Upper lobe of left lung (tissue), 4 donors: ENCODE measurements at regions not wholly inside any gene's neighbourhood (a gene's known extent, or its start where the extent isn't known, plus 50 kb on each side); places are given as distances from the start of the nearest gene placed in this dataset.

Experiments used
- POLR2AphosphoS5 ChIP-seq, 2 donors: sonication (generic); formaldehyde crosslinking; IDR thresholded peaks; one replicate each; pipeline ENCODE4 v1.5.1; 2017; ENCODE audit warnings: antibody characterized with exemption in 2 of 2
- TF ChIP-seq, protein P1 (sequence below), 6 experiments: fragments of 450-650 bp in 4 of 6; fragments of 200-600 bp in 2 of 6; sonication (generic) in 2 of 6; IDR thresholded peaks; one replicate each; pipeline ENCODE4 v1.5.1; 2016 to 2019; ENCODE audit warnings: antibody characterized with exemption in 6 of 6

DNA sequence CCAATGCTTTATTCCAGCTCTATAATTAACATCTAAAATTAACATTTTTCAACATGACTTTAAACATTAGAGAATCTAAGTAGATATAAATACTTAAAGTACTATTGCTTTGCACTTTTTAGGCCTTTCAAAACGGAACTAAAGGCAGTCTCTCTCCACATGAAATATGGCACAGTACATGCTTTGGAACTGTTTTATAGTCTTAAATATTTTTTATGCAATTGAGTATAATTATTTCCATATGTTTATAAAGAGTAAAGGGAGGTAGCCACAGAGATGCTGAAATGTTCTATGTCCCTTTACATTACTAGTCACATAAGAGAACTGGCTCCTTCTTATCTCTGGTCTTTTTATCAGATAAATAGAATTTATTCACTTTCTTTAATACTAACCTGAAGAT is 674.0 kb downstream of the PLCL1 start:
- TF ChIP-seq, protein P1, sequence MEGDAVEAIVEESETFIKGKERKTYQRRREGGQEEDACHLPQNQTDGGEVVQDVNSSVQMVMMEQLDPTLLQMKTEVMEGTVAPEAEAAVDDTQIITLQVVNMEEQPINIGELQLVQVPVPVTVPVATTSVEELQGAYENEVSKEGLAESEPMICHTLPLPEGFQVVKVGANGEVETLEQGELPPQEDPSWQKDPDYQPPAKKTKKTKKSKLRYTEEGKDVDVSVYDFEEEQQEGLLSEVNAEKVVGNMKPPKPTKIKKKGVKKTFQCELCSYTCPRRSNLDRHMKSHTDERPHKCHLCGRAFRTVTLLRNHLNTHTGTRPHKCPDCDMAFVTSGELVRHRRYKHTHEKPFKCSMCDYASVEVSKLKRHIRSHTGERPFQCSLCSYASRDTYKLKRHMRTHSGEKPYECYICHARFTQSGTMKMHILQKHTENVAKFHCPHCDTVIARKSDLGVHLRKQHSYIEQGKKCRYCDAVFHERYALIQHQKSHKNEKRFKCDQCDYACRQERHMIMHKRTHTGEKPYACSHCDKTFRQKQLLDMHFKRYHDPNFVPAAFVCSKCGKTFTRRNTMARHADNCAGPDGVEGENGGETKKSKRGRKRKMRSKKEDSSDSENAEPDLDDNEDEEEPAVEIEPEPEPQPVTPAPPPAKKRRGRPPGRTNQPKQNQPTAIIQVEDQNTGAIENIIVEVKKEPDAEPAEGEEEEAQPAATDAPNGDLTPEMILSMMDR (IDR thresholded peaks at IDR 0.05) = no peak
- no peak for TF ChIP-seq POLR2AphosphoS5 (IDR thresholded peaks at IDR 0.05)
